Renal cortex interstitium (tissue), 11 donors: ENCODE measurements at regions not wholly inside any gene's neighbourhood (a gene's known extent, or its start where the extent isn't known, plus 50 kb on each side); places are given as distances from the start of the nearest gene placed in this dataset.

Source experiments
- DNase-seq, 11 donors: peaks; one replicate each; pipeline ENCODE4 v3.0.0-alpha.2; 2013; ENCODE audit warnings: low read depth in 9 of 11, low spot score in 4 of 11; ENCODE audit errors: extremely low read depth in 1 of 11

DNA sequence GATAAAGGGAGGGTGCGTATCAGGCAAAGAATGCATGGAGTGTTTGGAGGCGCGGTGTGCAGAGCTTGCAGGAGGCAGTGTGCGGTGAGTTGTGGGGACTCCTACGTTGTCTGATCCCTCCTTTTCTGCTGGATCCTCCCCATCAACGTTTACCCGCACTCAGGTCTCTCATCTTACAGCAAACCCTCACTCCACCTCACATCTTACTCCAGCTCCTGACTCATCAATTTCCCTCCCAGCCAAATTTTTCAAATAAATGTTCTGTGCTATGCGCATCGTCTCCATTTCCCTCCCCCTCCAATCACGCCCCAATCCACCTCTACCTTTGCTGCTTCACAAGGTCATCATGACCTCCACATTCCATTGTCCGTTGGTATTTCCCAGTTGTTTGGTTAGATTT lies 138.9 kb upstream of the KLF4 start:
- no peak for DNase-seq

DNA sequence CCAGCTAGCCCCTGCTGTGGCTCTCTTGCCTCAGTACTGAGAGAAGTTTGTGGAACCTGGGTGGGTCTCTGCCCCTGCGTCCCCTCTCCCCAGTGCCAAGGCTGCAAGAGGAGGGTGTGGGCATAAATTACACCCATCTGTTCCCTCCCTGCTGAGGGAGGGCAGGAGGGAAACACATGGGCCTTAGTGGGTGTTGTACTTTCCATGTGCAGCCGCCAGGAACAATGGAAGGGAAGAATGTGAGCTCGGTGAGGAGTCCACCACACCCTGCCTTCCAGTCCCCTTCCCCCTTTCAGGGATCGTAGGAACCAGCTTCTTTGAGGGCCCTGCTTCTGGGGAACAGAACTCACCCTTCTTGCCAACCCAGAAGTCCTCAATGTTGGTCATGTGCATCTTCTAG lies 138.2 kb upstream of the KLF4 start:
- no peak for DNase-seq

DNA sequence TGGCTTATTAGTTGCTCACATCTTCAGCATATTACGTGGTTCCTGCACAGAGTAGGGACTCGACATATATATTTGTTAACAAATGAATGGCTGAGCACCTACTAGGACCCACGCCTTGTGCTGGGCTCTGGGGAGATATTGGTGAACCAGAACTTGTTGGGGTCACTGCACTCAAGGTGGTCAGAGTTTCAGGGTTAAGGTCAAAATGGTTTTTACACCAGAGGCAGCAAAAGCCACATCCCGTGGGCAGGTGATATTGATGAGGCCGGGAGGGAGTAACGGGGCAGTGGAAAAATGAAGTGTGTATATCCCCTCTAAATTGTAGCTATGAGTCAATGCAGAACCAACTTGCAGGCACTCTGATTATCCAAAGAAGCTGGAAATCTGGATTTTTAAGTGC lies 136.5 kb upstream of the KLF4 start:
- no peak for DNase-seq

GRCh38 chr9:107625383-107625984 lies 135.9 kb upstream of the KLF4 start:
- no peak for DNase-seq

DNA sequence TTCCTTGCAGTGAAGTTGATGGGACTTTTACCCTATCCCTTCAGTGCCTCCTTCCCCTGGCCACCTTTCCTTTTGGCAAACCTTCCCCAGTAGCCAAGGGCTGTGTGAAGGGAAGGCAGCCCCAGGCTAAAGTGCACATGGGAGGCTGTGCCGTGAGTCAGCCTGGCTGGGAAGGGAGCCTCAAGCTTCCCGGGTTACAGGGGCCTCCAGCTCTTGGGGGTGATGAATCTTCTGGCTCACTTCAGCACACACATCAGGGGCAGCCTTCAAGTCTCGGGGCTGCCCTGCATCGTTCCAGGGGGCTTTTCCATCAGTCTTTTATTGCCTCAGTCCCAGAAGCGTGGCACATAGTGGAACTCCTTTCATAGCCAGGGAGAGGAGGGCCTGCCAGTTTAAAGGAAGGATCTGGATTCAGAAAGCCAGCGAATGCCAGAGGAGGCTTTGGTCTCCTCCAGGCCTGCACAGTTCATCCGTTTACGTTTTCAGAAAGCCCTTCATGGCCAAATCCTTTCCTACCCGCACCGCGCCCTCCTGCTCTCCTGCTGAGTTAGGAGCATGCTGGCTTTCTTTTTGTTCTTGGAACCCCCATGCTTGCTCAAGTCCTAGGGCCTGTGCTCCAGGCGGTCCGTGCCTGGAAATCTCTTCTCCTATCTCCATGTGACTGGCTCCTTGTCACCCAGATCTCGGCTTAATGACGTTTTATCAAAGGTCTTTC lies 134.8 kb upstream of the KLF4 start:
- DNase-seq = no peak

DNA sequence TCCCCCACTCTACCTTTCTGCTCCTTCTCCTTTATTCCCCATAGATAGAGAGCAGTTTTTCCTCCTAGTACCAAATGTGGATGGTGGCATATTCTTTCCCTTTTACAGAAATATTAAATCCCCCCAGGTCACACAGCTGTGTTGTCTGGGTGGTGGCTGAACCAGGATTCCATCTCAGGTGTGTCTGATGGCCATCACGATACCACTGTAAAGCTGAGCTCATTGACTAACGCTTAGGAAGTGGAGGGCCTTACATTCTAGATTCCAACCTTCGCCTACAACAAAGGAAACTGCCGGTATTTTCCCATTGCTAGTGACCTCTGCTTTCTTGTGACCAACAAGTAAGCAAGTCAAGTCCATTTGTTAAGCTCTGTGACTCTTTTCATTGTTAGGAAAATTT lies 131.9 kb upstream of the KLF4 start:
- no peak for DNase-seq

DNA sequence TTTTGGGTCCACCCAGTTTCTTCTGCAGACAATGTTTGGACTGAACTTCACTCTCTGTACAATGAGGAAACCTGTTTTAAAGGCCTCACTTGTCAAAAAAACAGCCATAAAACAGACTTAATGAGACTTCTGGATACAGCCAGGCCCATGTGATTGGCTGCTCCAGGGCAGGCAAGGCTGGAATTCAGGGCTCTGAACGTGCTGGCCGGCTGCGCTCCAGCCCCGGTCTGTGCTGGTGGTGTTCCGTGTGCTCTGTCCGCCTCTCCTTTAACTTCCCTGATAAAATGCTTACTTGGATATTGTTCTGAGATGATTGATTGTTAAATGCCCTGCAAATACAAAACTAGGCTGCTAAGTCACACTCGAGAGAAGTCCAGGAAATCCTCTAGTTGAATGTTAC lies 131.2 kb upstream of the KLF4 start:
- no peak for DNase-seq

GRCh38 chr9:107620236-107620635 lies 130.7 kb upstream of the KLF4 start:
- no peak for DNase-seq

- DNase-seq = no peak
Measured at GRCh38 chr9:107615321-107615720, 125.8 kb upstream of the KLF4 start.

DNA sequence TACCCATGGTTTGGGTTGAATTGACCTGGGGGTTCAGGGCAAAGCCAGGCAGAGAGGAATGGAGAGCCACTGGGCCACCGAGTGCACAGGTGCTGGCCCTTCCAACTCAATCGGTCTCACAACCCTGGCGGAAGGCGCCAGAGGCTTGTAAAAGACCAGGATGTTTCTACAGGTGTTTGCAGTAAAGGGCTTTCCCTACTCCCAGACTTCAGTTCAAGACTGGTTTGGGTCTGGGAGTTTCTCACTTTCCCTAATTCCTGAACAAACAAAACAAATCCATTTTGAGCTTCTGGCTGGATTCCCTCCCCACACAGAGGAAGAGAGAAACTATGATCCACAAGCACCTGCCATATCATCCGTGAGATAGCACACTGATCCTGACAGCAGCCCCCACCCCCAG lies 125.2 kb upstream of the KLF4 start:
- no peak for DNase-seq

GRCh38 chr9:107613321-107613720 lies 123.8 kb upstream of the KLF4 start:
- no peak for DNase-seq

- no peak for DNase-seq
Measured at GRCh38 chr9:107612136-107612535, 122.6 kb upstream of the KLF4 start.

- no peak for DNase-seq
Measured at GRCh38 chr9:107609547-107609946, 120.0 kb upstream of the KLF4 start.

DNA sequence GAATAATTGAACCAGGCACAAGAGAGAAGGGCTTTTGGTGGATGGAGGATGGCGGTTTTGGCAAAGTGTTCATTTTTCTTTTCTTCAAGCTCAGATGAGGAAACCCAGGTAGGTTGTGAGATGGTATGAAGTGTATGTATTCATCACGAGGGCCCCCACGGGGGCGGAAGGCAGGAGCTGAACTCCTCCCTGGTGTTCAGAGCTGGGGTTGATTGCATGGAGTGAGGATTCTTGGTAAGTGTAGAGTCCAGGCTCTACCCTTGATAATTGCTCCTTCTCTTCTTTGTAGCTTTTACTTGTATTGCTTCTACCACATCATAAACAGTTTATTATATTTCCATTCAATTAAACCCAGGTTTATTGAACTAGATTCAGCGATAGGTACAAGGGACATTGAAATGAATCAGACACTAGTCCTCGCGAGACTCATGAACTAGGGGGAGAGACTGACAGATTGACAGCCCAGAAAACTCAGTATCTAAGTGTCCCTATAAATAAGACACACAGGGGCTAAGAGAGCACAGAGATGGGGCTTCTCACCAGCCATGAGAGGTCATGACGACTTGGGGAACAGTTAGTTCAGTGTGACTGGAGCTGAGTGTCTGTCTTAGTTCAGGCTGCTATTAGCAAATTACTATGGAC lies 116.7 kb upstream of the KLF4 start:
- no peak for DNase-seq

DNA sequence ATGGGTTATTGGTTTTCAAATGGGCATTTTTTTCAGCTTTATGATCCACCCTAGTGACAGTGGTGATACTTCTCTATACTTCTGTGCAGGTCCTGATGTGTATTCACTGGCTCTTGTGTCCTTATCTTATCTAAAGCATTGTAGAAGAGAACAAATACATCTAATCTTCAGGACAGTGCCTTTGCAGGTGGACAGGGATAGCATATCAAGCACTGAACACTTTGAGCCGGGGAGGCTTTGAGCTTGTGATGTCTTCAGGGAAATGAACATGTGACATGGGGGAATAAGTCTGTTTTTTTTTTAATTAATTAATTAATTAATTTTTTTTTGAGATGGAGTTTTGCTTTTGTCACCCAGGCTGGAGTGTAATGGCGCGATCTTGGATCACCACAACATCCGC lies 115.5 kb upstream of the KLF4 start:
- no peak for DNase-seq

DNA sequence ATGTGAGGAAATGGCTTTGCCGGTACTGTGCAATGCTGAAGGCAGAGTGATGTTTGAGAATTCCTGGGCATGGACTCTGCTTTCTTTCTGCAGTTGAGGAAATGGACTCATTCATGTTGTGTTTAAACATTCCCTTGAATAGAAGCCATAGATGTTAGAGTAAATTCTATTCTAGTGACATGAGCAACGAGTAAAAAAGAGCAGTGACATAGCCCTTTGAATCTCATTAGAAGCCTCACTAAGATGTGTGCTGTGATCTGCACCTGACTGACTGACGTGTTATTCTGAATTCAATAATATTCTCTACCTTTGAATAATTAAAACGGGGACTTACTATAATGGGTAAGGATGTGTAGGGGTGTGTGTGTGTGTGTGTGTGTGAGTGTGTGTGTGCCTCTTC lies 113.7 kb upstream of the KLF4 start:
- no peak for DNase-seq

- no peak for DNase-seq
Measured at GRCh38 chr9:107600060-107600573, 110.5 kb upstream of the KLF4 start.

- DNase-seq = no peak
Measured at GRCh38 chr9:107597743-107598217, 108.2 kb upstream of the KLF4 start.

DNA sequence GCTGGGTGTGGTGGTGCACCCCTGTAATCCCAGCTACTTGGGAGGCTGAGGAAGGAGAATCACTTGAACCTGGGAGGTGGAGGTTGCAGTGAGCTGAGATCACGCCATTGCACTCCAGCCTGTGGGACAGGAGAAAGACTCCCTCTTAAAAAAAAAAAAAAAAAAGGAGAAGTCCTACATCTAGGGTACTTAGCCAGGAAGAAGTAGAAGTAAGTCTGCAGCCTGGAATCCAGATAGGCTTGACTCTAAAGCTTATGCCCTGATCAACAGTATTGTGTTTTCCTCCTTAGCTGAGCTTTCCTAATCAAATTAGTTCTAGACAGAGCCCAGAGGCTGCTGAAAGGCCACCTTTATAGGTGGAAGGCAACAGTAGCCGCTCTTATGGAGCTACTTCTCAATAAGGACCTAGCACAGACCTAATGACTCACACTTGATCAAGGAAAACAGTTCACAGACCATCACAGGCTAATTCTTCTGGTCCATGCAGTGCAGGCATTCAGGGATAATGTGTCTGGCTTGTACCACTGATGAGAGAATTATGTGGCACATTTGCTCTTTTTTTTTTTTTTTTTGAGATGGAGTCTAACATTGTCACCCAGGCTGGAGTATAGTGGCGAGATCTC lies 105.5 kb upstream of the KLF4 start:
- DNase-seq = no peak
